CD4-positive, CD25-positive, alpha-beta regulatory T cell (primary cell): ENCODE measurements at regions not wholly inside any gene's neighbourhood (a gene's known extent, or its start where the extent isn't known, plus 50 kb on each side); places are given as distances from the start of the nearest gene placed in this dataset.

Source experiments
- ATAC-seq, 2 donors: fragments of 150-1000 bp; cut with Tn5 transposase; one replicate each; pipeline ENCODE4 v1.10.0; 2021; ENCODE audit warnings: low read depth in 2 of 2, moderate number of reproducible peaks in 2 of 2, moderate library complexity in 1 of 2
- DNase-seq, 3 donors: peaks; one replicate each; pipeline versions ENCODE4 v3.0.0 to v3.0.0-alpha.2; 2012 to 2022; ENCODE audit warnings: mixed read lengths in 1 of 3
- H3K27ac ChIP-seq: one replicate; pipeline ENCODE4 v1.7.0; 2013; ENCODE audit warnings: mild to moderate bottlenecking, low read length; ENCODE audit not compliant: insufficient read depth, poor library complexity, severe bottlenecking
- H3K27me3 ChIP-seq: one replicate; pipeline ENCODE4 v1.7.0; 2013; ENCODE audit warnings: low read length; ENCODE audit not compliant: control insufficient read depth, insufficient read depth
- H3K36me3 ChIP-seq: one replicate; pipeline ENCODE4 v1.7.0; 2013; ENCODE audit warnings: mild to moderate bottlenecking, low read length, moderate library complexity; ENCODE audit not compliant: control insufficient read depth, insufficient read depth
- H3K4me1 ChIP-seq: 2 replicates; pipeline ENCODE4 v1.7.0; 2013; ENCODE audit warnings: mild to moderate bottlenecking, low read length; ENCODE audit not compliant: insufficient read depth, control insufficient read depth, poor library complexity, severe bottlenecking
- H3K4me3 ChIP-seq: one replicate; pipeline ENCODE4 v1.7.0; 2013; ENCODE audit warnings: low read depth, mild to moderate bottlenecking, low read length, moderate library complexity
- H3K9me3 ChIP-seq, 2 experiments: 1 replicate in 1 of 2; 2 replicates in 1 of 2; pipeline ENCODE4 v1.7.0; 2013; ENCODE audit warnings: low read length in 2 of 2, mild to moderate bottlenecking in 1 of 2, moderate library complexity in 1 of 2; ENCODE audit not compliant: control insufficient read depth in 2 of 2
- H3K27ac Mint-ChIP-seq, 3 donors: one replicate each; pipeline ENCODE4 v1.8.0; 2020 to 2022; ENCODE audit warnings: mild to moderate bottlenecking in 3 of 3, mixed read lengths in 3 of 3, moderate library complexity in 2 of 3
- H3K27me3 Mint-ChIP-seq: one replicate; pipeline ENCODE4 v1.8.0; 2022; ENCODE audit warnings: mild to moderate bottlenecking, mixed read lengths
- H3K36me3 Mint-ChIP-seq: one replicate; pipeline ENCODE4 v1.8.0; 2020; ENCODE audit warnings: mixed read lengths
- H3K4me1 Mint-ChIP-seq, 4 donors: one replicate each; pipeline ENCODE4 v1.8.0; 2020 to 2022; ENCODE audit warnings: mixed read lengths in 4 of 4, mild to moderate bottlenecking in 1 of 4
- H3K4me3 Mint-ChIP-seq, 4 donors: one replicate each; pipeline ENCODE4 v1.8.0; 2020 to 2022; ENCODE audit warnings: mild to moderate bottlenecking in 4 of 4, mixed read lengths in 4 of 4, moderate library complexity in 3 of 4
- H3K9me3 Mint-ChIP-seq, 7 donors: one replicate each; pipeline ENCODE4 v1.8.0; 2020 to 2022; ENCODE audit warnings: mixed read lengths in 7 of 7, mild to moderate bottlenecking in 3 of 7, moderate library complexity in 2 of 7

DNA sequence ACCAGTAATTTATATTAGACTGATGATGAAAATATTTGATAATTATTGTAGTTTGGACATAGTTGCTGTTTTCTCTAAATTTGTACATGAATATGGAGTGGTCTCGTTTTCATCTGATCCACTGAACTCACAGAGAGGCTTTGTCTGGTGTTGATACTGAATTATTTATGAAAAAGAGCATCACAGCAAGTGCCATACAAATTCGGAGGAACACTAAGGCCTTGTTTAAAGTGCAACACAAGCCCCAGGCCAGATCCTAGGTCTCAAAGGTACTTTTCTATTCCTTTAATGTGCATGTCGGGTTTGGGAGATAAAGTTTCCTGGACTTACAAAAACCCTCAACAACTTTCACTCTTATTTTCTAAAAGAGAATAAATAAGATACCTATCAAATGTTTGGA lies 796.8 kb upstream of the EPHA6 start:
- Histone ChIP-seq H3K4me1 (no peaks in the 10 kb centered on the region), H3K36me3 (no peaks in the 10 kb centered on the region), H3K4me3 (no peak overlapping the region), H3K27me3 (no peaks in the 10 kb centered on the region), H3K27ac (no peak overlapping the region), H3K9me3 (no peaks in the 10 kb centered on the region)
- DNase-seq (no peak), ATAC-seq (no peak)
- peaks cover 0 to 1% (median 0%) of the 10 kb centered on the region in 7 donors for H3K9me3 Mint-ChIP-seq
- no peaks in the 10 kb centered on the region for H3K36me3 Mint-ChIP-seq
- no peak overlapping the region for H3K4me3 Mint-ChIP-seq
- H3K27me3 Mint-ChIP-seq: no peaks in the 10 kb centered on the region
- no peaks in the 10 kb centered on the region for H3K4me1 Mint-ChIP-seq
- no peak overlapping the region for H3K27ac Mint-ChIP-seq

DNA sequence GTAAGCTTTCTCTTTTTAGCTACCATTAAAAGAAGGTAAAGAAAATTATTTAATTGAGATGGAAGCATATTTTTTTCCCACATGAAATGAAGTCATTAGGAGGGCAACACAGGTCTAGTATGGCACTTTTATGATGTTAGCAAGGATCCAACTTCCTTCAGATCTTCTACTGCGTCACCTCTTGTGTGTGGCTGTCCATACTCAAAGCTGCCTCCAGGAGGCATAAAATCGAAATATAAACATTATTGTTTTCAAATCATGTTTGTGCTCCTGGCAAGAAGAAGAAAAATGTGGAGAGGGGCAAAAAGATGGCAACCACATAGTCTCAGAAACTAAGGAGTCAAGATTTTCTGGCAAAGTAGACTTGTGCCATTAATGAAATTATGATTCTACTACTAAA lies 791.7 kb upstream of the EPHA6 start:
- Mint-ChIP-seq H3K9me3 (no peaks in the 10 kb centered on the region), H3K27me3 (no peaks in the 10 kb centered on the region), H3K27ac (no peak overlapping the region), H3K36me3 (no peaks in the 10 kb centered on the region), H3K4me1 (no peaks in the 10 kb centered on the region), H3K4me3 (no peak overlapping the region)
- Histone ChIP-seq H3K4me3 (no peak overlapping the region), H3K4me1 (no peaks in the 10 kb centered on the region), H3K27me3 (no peaks in the 10 kb centered on the region), H3K27ac (no peak overlapping the region), H3K9me3 (no peaks in the 10 kb centered on the region), H3K36me3 (no peaks in the 10 kb centered on the region)
- DNase-seq (no peak), ATAC-seq (no peak)

DNA sequence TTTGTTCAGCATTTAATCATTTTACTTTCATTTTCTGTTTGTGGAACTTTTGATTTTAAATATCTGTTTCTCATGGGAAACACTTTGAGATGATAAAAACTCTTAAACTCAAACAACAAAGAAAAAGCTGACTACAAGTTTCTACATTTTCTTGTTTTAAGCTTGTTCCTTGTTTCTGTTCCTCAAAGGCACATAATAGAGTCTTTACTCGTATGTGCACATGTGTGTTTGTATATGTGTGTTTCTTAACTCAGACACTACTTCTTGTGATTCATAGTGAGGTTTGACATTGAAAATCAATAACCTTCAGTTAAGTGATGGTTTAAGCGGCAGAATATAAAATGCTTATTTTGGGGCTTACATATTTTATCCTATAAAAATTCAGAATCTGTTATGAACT lies 786.7 kb upstream of the EPHA6 start:
- H3K27me3 Mint-ChIP-seq: no peaks in the 10 kb centered on the region
- ATAC-seq (no peak), DNase-seq (no peak)
- H3K9me3 Mint-ChIP-seq: peaks cover 0 to 4% (median 0%) of the 10 kb centered on the region in 7 donors
- no peaks in the 10 kb centered on the region for H3K9me3 ChIP-seq
- no peaks in the 10 kb centered on the region for H3K36me3 Mint-ChIP-seq
- no peaks in the 10 kb centered on the region for H3K4me1 ChIP-seq
- H3K4me3 Mint-ChIP-seq: no peak overlapping the region
- H3K27me3 ChIP-seq: no peaks in the 10 kb centered on the region
- H3K4me3 ChIP-seq: no peak overlapping the region
- no peaks in the 10 kb centered on the region for H3K36me3 ChIP-seq
- H3K27ac ChIP-seq: no peak overlapping the region
- no peaks in the 10 kb centered on the region for H3K4me1 Mint-ChIP-seq
- no peak overlapping the region for H3K27ac Mint-ChIP-seq

DNA sequence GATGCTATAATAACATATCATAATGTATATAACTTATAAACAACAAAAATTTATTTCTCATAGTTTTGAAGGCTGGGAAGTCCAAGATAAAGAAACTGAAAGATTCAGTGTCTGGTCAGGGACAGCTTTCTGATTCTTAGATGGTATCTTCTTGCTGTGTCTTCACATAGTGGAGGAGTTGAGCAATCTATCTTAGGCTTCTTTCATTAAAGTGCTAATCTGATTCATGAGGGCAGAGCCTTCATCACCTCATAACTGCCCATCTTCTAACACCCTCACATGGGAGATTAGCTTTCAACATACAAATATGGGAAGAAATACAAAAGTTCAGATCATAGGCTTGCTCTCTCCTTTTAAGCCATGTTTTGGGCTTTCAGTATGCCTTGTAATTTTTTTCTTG lies 774.8 kb upstream of the EPHA6 start:
- Mint-ChIP-seq H3K4me3 (no peak overlapping the region), H3K4me1 (no peaks in the 10 kb centered on the region), H3K27me3 (no peaks in the 10 kb centered on the region), H3K36me3 (no peaks in the 10 kb centered on the region), H3K9me3 (peaks cover 0 to 15% (median 3%) of the 10 kb centered on the region in 7 donors), H3K27ac (no peak overlapping the region)
- no peak overlapping the region for H3K27ac ChIP-seq
- ATAC-seq (no peak), DNase-seq (no peak)
- H3K4me1 ChIP-seq: no peaks in the 10 kb centered on the region
- peaks cover 0 to 8% of the 10 kb centered on the region in 2 experiments for H3K9me3 ChIP-seq
- no peaks in the 10 kb centered on the region for H3K36me3 ChIP-seq
- H3K27me3 ChIP-seq: no peaks in the 10 kb centered on the region
- H3K4me3 ChIP-seq: no peak overlapping the region

DNA sequence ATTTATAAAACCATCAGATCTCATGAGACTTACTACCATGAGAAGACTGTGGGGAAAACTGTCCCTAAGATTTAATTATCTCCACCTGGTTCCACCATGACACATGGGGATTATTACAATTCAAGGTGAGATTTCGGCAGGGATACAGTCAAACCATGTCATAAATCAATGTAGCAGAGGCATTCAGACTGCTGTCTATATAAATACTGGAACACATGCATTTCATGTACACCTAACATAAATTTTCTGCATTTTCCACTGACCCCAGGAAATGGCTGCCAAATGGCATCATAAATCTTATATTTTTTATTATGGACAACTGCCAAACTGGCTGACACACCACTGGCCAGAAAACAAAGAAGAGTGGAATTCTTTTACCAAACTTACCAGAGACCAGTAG lies 755.1 kb upstream of the EPHA6 start:
- ATAC-seq: no peak
- Histone ChIP-seq H3K36me3 (no peaks in the 10 kb centered on the region), H3K27ac (no peak overlapping the region), H3K4me3 (no peak overlapping the region), H3K27me3 (no peaks in the 10 kb centered on the region), H3K9me3 (peaks cover 0 to 2% of the 10 kb centered on the region in 2 experiments), H3K4me1 (no peaks in the 10 kb centered on the region)
- no peak for DNase-seq
- Mint-ChIP-seq H3K27me3 (no peaks in the 10 kb centered on the region), H3K4me3 (no peak overlapping the region), H3K36me3 (no peaks in the 10 kb centered on the region), H3K4me1 (no peaks in the 10 kb centered on the region), H3K9me3 (peaks cover 0 to 8% (median 4%) of the 10 kb centered on the region in 7 donors), H3K27ac (no peak overlapping the region)

DNA sequence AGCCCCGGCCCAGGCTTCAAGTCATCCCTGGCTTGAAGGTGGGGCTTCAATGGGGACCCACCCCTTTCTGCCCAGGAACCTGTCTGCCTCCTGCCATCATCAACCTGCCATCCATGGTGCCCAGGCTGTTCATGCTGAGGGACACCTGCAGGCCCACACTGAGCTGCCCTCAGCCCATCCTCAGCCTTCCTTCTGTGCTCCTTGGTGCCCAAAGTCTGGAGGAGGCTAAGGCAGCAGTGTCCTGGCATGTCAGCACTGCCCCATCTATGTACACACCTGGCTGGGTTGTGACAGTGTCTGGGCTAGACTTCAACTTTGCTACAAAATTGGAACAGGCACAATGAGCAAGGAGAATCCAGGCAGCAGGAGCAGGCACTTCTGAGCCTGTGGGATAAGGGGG lies 745.3 kb upstream of the EPHA6 start:
- H3K4me3 ChIP-seq: no peak overlapping the region
- Mint-ChIP-seq H3K36me3 (no peaks in the 10 kb centered on the region), H3K27ac (no peak overlapping the region), H3K4me1 (no peaks in the 10 kb centered on the region), H3K4me3 (no peak overlapping the region), H3K9me3 (peaks cover 0 to 12% (median 3%) of the 10 kb centered on the region in 7 donors), H3K27me3 (no peaks in the 10 kb centered on the region)
- no peaks in the 10 kb centered on the region for H3K27me3 ChIP-seq
- DNase-seq (no peak), ATAC-seq (no peak)
- no peak overlapping the region for H3K27ac ChIP-seq
- H3K4me1 ChIP-seq: no peaks in the 10 kb centered on the region
- peaks cover 0 to 4% of the 10 kb centered on the region in 2 experiments for H3K9me3 ChIP-seq
- H3K36me3 ChIP-seq: no peaks in the 10 kb centered on the region

DNA sequence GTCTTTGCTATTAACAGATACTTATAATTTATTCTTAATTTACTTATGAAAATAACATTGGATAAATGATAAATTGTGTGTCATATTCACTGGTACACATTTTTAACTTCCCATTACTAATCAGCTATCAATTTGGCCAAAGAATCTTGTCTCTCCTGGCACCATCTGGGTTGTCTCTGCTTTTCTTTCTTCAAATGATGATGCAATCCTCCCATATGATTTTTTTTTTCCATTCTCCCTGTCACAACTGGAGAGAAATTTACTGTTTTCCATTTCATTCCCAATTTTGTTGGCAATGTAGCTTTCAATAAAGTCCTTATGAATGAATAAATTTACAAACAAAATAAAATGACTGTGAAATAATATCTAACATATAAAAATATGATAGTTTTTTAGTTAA lies 743.7 kb upstream of the EPHA6 start:
- Histone ChIP-seq H3K27me3 (no peaks in the 10 kb centered on the region), H3K27ac (no peak overlapping the region), H3K9me3 (peaks cover 0 to 4% of the 10 kb centered on the region in 2 experiments), H3K36me3 (no peaks in the 10 kb centered on the region), H3K4me3 (no peak overlapping the region), H3K4me1 (no peaks in the 10 kb centered on the region)
- H3K9me3 Mint-ChIP-seq: peaks cover 1 to 12% (median 4%) of the 10 kb centered on the region in 7 donors
- H3K27me3 Mint-ChIP-seq: no peaks in the 10 kb centered on the region
- H3K36me3 Mint-ChIP-seq: no peaks in the 10 kb centered on the region
- H3K4me3 Mint-ChIP-seq: no peak overlapping the region
- DNase-seq (no peak), ATAC-seq (no peak)
- H3K27ac Mint-ChIP-seq: no peak overlapping the region
- no peaks in the 10 kb centered on the region for H3K4me1 Mint-ChIP-seq

DNA sequence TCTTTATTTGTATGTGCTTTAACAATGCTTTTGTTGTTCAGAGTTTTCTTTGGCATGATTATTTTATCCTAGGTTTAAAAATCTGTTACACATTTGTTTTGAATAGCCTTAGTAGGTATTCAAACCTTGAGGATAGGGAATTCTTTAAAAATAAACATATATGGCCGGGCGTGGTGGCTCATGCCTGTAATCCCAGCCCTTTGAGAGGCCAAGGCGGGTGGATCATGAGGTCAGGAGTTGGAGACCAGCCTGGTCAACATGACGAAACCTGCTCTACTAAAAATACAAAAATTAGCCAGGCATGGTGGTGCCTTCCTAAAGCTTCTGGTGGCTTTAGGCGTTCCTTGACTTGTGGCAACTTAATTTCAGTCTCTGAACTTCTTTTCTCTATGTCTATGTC lies 743.3 kb upstream of the EPHA6 start:
- Mint-ChIP-seq H3K27me3 (no peaks in the 10 kb centered on the region), H3K36me3 (no peaks in the 10 kb centered on the region), H3K4me1 (no peaks in the 10 kb centered on the region), H3K4me3 (no peak overlapping the region), H3K27ac (no peak overlapping the region), H3K9me3 (peaks cover 1 to 12% (median 6%) of the 10 kb centered on the region in 7 donors)
- Histone ChIP-seq H3K4me1 (no peaks in the 10 kb centered on the region), H3K4me3 (no peak overlapping the region), H3K36me3 (no peaks in the 10 kb centered on the region), H3K27me3 (no peaks in the 10 kb centered on the region), H3K9me3 (peaks cover 0 to 4% of the 10 kb centered on the region in 2 experiments), H3K27ac (no peak overlapping the region)
- ATAC-seq (no peak), DNase-seq (no peak)
